ENCODE measurements at regions not wholly inside any gene's neighbourhood (a gene's known extent, or its start where the extent isn't known, plus 50 kb on each side); places are given as distances from the start of the nearest gene placed in this dataset.

DNA sequence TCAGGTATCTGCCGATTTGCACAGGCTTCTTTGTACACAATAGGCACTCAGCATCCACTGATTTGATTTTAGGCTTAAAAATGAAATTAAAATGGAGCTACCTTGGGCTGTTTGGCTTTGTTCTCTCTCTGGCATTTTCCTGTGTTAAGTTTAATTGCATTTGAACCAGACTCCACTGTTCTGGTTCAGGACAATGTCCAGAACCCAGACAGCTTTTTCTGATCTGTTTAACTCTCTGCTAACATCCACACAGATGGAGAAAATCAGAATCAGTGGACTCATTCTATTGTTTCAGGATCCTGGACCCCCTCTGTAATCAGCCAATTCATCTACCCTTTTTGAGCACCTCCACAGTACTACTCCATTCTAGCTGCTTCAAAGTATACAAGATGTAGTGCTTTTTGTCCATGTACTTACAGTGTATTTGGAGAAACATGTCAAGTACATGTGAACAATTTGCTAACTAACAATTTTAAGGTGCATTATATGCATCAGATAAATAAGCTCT is 248.1 kb downstream of the PTBP2 start:
- Histone ChIP-seq H3K9me3 (no peaks in the 10 kb centered on the region), H3K36me3 (replicated peaks) (no peaks in the 10 kb centered on the region)
- in situ Hi-C loops (cut with MboI; ENCODE audit: low sequenced_read_pairs): no loop called here

GRCh38 chr1:96971439-96971838 is 249.9 kb downstream of the PTBP2 start:
- no peaks in the 10 kb centered on the region; the same call in 1 of the 2 replicates for H3K27me3 ChIP-seq (ENCODE audit: low read depth)
- H3K4me3 ChIP-seq: no peak overlapping the region
- in situ Hi-C loops (cut with MboI; ENCODE audit: low sequenced_read_pairs): no loop called here
- no peak for DNase-seq (ENCODE audit: low spot score in 2 of 2)
- peaks cover 4% of the 10 kb centered on the region; the same call in 1 of the 2 replicates for H3K4me1 ChIP-seq
- H3K9me3 ChIP-seq: no peaks in the 10 kb centered on the region
- no peaks in the 10 kb centered on the region for H3K36me3 ChIP-seq (replicated peaks)

More for the DNA sequence above, 248.1 kb downstream of the PTBP2 start:
- H3K4me1 ChIP-seq: peaks cover 4% of the 10 kb centered on the region; the same call in 1 of the 2 replicates
- no peak overlapping the region for H3K4me3 ChIP-seq
- no peak for DNase-seq (ENCODE audit: low spot score in 2 of 2)
- no peaks in the 10 kb centered on the region; the same call in 1 of the 2 replicates for H3K27me3 ChIP-seq (ENCODE audit: low read depth)

GRCh38 chr1:96971849-96972602 is 250.4 kb downstream of the PTBP2 start:
- Histone ChIP-seq H3K4me3 (no peak overlapping the region), H3K9me3 (no peaks in the 10 kb centered on the region), H3K27me3 (ENCODE audit: low read depth) (no peaks in the 10 kb centered on the region; the same call in 1 of the 2 replicates), H3K4me1 (peaks cover 4% of the 10 kb centered on the region; the same call in 1 of the 2 replicates), H3K36me3 (replicated peaks) (no peaks in the 10 kb centered on the region)
- in situ Hi-C loops (cut with MboI; ENCODE audit: low sequenced_read_pairs): no loop called here
- DNase-seq (ENCODE audit: low spot score in 2 of 2): no peak

DNA sequence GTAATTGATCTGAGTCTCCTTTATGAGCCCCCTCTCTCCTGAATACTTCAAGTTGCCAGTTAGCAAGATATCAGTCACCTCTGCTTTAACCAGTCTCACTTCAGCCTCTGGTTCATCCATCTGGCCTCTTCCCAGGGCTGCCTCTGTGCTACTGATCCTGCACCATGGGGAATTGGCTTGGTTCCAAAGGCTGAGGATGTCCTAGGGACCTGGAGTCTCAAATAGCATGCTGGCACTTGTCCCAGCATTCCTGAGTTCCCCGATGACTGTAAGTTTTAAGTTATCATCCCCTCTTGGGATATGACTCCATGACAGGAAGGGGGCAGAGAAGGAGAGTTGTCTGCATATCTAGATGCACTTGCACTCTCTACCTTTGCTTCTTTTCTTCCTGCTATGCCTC is 252.0 kb downstream of the PTBP2 start:
- no peak for DNase-seq (ENCODE audit: low spot score in 2 of 2)
- Histone ChIP-seq H3K4me3 (no peak overlapping the region), H3K9me3 (no peaks in the 10 kb centered on the region), H3K27me3 (ENCODE audit: low read depth) (no peaks in the 10 kb centered on the region; the same call in 1 of the 2 replicates), H3K4me1 (no peaks in the 10 kb centered on the region), H3K36me3 (replicated peaks) (no peaks in the 10 kb centered on the region)
- in situ Hi-C loops (cut with MboI; ENCODE audit: low sequenced_read_pairs): no loop called here

- no peaks in the 10 kb centered on the region for H3K9me3 ChIP-seq
- no peaks in the 10 kb centered on the region for H3K36me3 ChIP-seq (replicated peaks)
- no peak overlapping the region for H3K4me3 ChIP-seq
- in situ Hi-C loops (cut with MboI; ENCODE audit: low sequenced_read_pairs): no loop called here
- H3K27me3 ChIP-seq (ENCODE audit: low read depth): no peaks in the 10 kb centered on the region; the same call in 1 of the 2 replicates
- H3K4me1 ChIP-seq: no peaks in the 10 kb centered on the region
- no peak for DNase-seq (ENCODE audit: low spot score in 2 of 2)
These were observed 256.9 kb downstream of the PTBP2 start for GRCh38 chr1:96978444-96978843.

DNA sequence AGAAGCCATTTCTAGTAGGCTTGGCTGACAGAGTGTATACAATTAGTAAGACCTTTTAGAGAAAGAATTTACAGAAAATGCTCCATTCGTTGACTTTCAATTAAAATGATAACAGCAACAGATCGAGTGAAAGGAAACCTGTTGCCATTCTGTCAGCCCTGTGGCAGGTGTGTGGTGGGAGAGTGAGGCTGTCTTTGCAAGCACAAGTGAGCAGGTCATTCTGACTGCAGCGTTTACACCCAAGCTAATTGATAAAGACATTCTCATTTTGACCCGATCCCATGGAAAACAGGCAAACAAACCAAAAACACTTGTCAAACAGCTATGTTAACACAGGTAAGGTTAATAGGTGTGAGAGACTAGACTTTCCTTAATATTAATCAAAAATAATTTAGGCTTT is 257.3 kb downstream of the PTBP2 start:
- Histone ChIP-seq H3K27me3 (ENCODE audit: low read depth) (no peaks in the 10 kb centered on the region; the same call in 1 of the 2 replicates), H3K36me3 (replicated peaks) (no peaks in the 10 kb centered on the region), H3K4me3 (no peak overlapping the region), H3K4me1 (no peaks in the 10 kb centered on the region), H3K9me3 (no peaks in the 10 kb centered on the region; the same call in 1 of the 2 replicates)
- DNase-seq (ENCODE audit: low spot score in 2 of 2): no peak
- in situ Hi-C loops (cut with MboI; ENCODE audit: low sequenced_read_pairs): no loop called here

DNA sequence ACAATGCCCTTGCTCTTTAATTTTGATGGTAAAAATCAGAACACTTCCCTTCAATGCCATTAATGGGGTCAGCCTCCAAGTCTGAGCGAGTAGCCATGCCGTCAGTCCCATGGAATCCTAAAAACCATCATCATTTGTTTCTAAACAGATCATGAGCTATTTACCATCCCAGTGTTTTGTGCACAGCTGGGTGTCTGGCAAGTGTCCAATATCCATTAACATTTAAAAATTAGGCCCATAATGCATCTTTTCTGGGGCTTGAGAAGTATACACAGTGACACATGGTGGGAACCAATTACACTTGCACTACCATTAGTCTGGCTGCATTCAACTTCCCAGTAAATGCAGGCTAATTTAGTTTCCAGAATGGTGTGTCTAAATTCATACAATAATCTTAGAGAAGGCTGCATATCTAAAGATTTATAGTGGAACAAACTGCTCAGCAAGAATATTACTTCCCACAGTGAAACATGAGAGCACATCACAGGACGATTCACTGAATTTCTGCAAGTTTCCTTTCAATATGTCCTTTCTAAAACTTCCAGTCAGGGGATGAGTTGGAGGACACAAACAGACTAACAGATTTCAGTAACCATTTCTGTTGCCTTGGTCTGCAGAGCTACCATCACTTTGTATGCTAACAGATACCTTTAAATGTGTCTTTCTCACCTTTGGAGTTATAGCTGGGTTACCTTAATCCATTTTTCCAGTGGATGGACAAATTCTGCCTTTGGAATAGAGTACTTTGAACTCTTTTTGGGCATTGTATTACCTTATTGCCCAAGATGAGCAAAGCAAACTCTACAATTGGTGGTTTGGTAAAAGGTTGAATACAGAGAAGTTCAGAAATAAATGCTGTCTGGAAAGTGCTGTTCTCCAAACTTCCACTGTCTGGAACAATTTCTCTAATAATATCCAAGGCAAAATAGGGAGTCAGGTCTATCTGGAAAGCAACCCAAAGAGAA is 258.0 kb downstream of the PTBP2 start:
- no peaks in the 10 kb centered on the region; the same call in 1 of the 2 replicates for H3K27me3 ChIP-seq (ENCODE audit: low read depth)
- H3K4me3 ChIP-seq: no peak overlapping the region
- no peak for DNase-seq (ENCODE audit: low spot score in 2 of 2)
- no peaks in the 10 kb centered on the region for H3K36me3 ChIP-seq (replicated peaks)
- in situ Hi-C loops (cut with MboI; ENCODE audit: low sequenced_read_pairs): no loop called here
- H3K4me1 ChIP-seq: no peaks in the 10 kb centered on the region
- H3K9me3 ChIP-seq: no peaks in the 10 kb centered on the region; the same call in 1 of the 2 replicates

DNA sequence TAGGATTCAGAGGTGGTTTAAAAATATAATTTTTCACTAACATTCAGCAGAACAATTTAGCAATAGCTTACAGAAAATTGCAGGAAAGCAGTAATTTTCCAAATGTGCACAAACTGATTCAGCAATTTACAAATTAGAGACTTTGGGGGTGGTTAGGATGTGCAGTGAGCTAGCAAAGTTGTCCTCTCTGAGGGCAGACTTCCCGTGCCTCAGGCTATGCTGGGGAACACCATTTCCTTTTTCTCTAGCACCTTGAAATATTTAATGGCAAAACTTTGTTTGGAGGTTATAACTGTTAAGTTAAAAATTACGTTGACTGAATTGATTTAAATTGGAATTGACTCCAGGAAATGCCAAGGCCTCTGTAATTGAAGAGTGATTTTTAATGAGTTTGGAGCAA is 258.9 kb downstream of the PTBP2 start:
- H3K36me3 ChIP-seq (replicated peaks): no peaks in the 10 kb centered on the region
- DNase-seq (ENCODE audit: low spot score in 2 of 2): no peak
- no peak overlapping the region for H3K4me3 ChIP-seq
- in situ Hi-C loops (cut with MboI; ENCODE audit: low sequenced_read_pairs): no loop called here
- no peaks in the 10 kb centered on the region; the same call in 1 of the 2 replicates for H3K27me3 ChIP-seq (ENCODE audit: low read depth)
- H3K4me1 ChIP-seq: no peaks in the 10 kb centered on the region
- H3K9me3 ChIP-seq: no peaks in the 10 kb centered on the region; the same call in 1 of the 2 replicates

DNA sequence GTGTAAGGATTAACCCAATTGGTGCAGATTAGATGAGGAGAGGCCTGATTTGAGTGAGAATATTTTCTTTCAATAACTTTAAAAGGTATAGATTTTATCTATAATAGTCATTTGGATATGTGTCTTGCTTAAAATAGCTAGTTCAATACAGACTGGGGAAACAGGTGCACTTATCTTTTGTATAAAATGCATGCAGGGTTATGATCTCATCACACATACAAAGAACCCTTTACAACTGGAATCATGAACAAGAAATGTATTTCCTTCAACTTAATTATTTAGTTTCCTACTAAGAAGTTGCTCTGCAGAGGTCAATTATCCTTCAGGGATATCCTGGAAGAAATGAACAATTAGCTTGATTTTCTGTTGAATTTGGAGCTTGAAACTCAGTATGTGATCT is 259.6 kb downstream of the PTBP2 start:
- in situ Hi-C loops (cut with MboI; ENCODE audit: low sequenced_read_pairs): no loop called here
- no peaks in the 10 kb centered on the region; the same call in 1 of the 2 replicates for H3K9me3 ChIP-seq
- DNase-seq (ENCODE audit: low spot score in 2 of 2): no peak
- no peaks in the 10 kb centered on the region for H3K4me1 ChIP-seq
- H3K4me3 ChIP-seq: no peak overlapping the region
- H3K27me3 ChIP-seq (ENCODE audit: low read depth): no peaks in the 10 kb centered on the region; the same call in 1 of the 2 replicates
- no peaks in the 10 kb centered on the region for H3K36me3 ChIP-seq (replicated peaks)

GRCh38 chr1:96982118-96982517 is 260.5 kb downstream of the PTBP2 start:
- no peak for DNase-seq (ENCODE audit: low spot score in 2 of 2)
- Histone ChIP-seq H3K4me1 (no peaks in the 10 kb centered on the region), H3K36me3 (replicated peaks) (no peaks in the 10 kb centered on the region), H3K4me3 (no peak overlapping the region), H3K9me3 (no peaks in the 10 kb centered on the region; the same call in 1 of the 2 replicates), H3K27me3 (ENCODE audit: low read depth) (no peaks in the 10 kb centered on the region; the same call in 1 of the 2 replicates)
- in situ Hi-C loops (cut with MboI; ENCODE audit: low sequenced_read_pairs): no loop called here

GRCh38 chr1:96983866-96984265 is 262.3 kb downstream of the PTBP2 start:
- in situ Hi-C loops (cut with MboI; ENCODE audit: low sequenced_read_pairs): no loop called here
- H3K36me3 ChIP-seq (replicated peaks): no peaks in the 10 kb centered on the region

DNA sequence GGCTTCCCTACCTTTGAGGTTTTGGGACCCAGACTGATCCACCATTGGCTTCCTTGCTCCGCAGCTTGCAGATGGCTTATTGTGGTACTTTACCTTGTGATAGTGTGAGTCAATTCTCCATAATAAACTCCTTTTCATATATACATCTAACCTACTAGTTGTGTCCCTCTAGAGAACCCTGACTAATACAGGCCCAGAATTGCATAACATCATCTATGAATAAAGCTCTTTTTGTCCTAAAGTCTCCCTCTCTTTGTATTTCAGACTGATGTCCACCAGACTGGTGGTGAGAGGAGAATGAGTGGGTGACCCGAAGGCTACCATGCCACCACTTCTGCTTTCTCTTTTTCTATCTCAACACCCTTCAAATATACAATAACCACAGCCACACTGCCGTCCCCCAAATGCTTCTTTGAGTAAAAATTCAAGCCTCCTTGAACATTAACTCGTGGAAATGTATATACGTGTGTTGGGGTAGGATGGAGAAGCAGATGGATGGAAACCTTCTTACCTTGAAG is 265.7 kb downstream of the PTBP2 start:
- no peaks in the 10 kb centered on the region; the same call in 1 of the 2 replicates for H3K9me3 ChIP-seq
- no peaks in the 10 kb centered on the region for H3K27me3 ChIP-seq (ENCODE audit: low read depth)
- H3K36me3 ChIP-seq (replicated peaks): no peaks in the 10 kb centered on the region
- in situ Hi-C loops (cut with MboI; ENCODE audit: low sequenced_read_pairs): no loop called here
- H3K4me1 ChIP-seq: no peaks in the 10 kb centered on the region
- H3K4me3 ChIP-seq: no peak overlapping the region
- no peak for DNase-seq (ENCODE audit: low spot score in 2 of 2)

More at GRCh38 chr1:96983866-96984265, 262.3 kb downstream of the PTBP2 start:
- H3K27me3 ChIP-seq (ENCODE audit: low read depth): no peaks in the 10 kb centered on the region; the same call in 1 of the 2 replicates
- no peak overlapping the region for H3K4me3 ChIP-seq
- no peaks in the 10 kb centered on the region; the same call in 1 of the 2 replicates for H3K9me3 ChIP-seq
- no peaks in the 10 kb centered on the region for H3K4me1 ChIP-seq
- DNase-seq (ENCODE audit: low spot score in 2 of 2): no peak

- Histone ChIP-seq H3K36me3 (replicated peaks) (no peaks in the 10 kb centered on the region), H3K4me1 (no peaks in the 10 kb centered on the region), H3K4me3 (no peak overlapping the region), H3K9me3 (no peaks in the 10 kb centered on the region), H3K27me3 (ENCODE audit: low read depth) (no peaks in the 10 kb centered on the region)
- DNase-seq (ENCODE audit: low spot score in 2 of 2): no peak
- in situ Hi-C loops (cut with MboI; ENCODE audit: low sequenced_read_pairs): no loop called here
These were observed 267.7 kb downstream of the PTBP2 start for GRCh38 chr1:96989302-96989701.

Measured in HAP-1 (cell line).